H9 (cell line): ENCODE measurements at regions not wholly inside any gene's neighbourhood (a gene's known extent, or its start where the extent isn't known, plus 50 kb on each side); places are given as distances from the start of the nearest gene placed in this dataset.

Experiments used
- DNase-seq: peaks from one replicate; pipeline ENCODE4 v3.0.0-alpha.2; 2017
- H2AFZ ChIP-seq: one replicate; pipeline ENCODE4 v1.6.1; 2013; ENCODE audit warnings: mild to moderate bottlenecking, low read length, control low read depth, moderate library complexity
- H2AK5ac ChIP-seq: 2 replicates; pipeline ENCODE4 v1.6.1; 2013; ENCODE audit warnings: low read length, control low read depth, mixed read lengths; ENCODE audit not compliant: insufficient read length
- H2BK120ac ChIP-seq: one replicate; pipeline ENCODE4 v1.6.1; 2013; ENCODE audit warnings: low read depth, mild to moderate bottlenecking, low read length, control low read depth, inconsistent platforms; ENCODE audit not compliant: poor library complexity, severe bottlenecking
- H2BK12ac ChIP-seq: 2 replicates; pipeline ENCODE4 v1.6.1; 2013; ENCODE audit warnings: low read length, control low read depth, mixed read lengths, low read depth; ENCODE audit not compliant: insufficient read length
- H2BK15ac ChIP-seq: 2 replicates; pipeline ENCODE4 v1.6.1; 2013; ENCODE audit warnings: low read depth, low read length, control low read depth
- H2BK20ac ChIP-seq: one replicate; pipeline ENCODE4 v1.6.1; 2013; ENCODE audit warnings: low read depth, mild to moderate bottlenecking, low read length, control low read depth, inconsistent platforms; ENCODE audit not compliant: poor library complexity, severe bottlenecking
- H2BK5ac ChIP-seq: 2 replicates; pipeline ENCODE4 v1.6.1; 2013; ENCODE audit warnings: low read length, control low read depth, mixed read lengths; ENCODE audit not compliant: insufficient read length
- H3K14ac ChIP-seq: 2 replicates; pipeline ENCODE4 v1.6.1; 2013; ENCODE audit warnings: low read length, control low read depth; ENCODE audit not compliant: insufficient read depth
- H3K18ac ChIP-seq: 2 replicates; pipeline ENCODE4 v1.6.1; 2013; ENCODE audit warnings: low read depth, mild to moderate bottlenecking, mixed read lengths, low read length, control low read depth; ENCODE audit not compliant: insufficient read length
- H3K23ac ChIP-seq: 2 replicates; pipeline ENCODE4 v1.6.1; 2013; ENCODE audit warnings: low read length, control low read depth, mixed read lengths, low read depth; ENCODE audit not compliant: insufficient read length
- H3K23me2 ChIP-seq: 2 replicates; pipeline ENCODE4 v1.6.1; 2013; ENCODE audit warnings: low read depth, mild to moderate bottlenecking, mixed read lengths, low read length, control low read depth; ENCODE audit not compliant: insufficient read length, poor library complexity, severe bottlenecking
- H3K27ac ChIP-seq: 2 replicates; pipeline ENCODE4 v1.5.1; 2013; ENCODE audit warnings: low read length, control low read depth, mixed read lengths, low read depth; ENCODE audit not compliant: insufficient read length
- H3K27me3 ChIP-seq: 2 replicates; pipeline ENCODE4 v1.6.1; 2013; ENCODE audit warnings: low read length, control low read depth, inconsistent platforms; ENCODE audit not compliant: insufficient read depth
- H3K4ac ChIP-seq: 2 replicates; pipeline ENCODE4 v1.6.1; 2013; ENCODE audit warnings: low read depth, mild to moderate bottlenecking, control low read depth, inconsistent platforms, low read length, moderate library complexity
- H3K4me1 ChIP-seq: 2 replicates; pipeline ENCODE4 v1.6.1; 2013; ENCODE audit warnings: low read length, control low read depth, inconsistent platforms; ENCODE audit not compliant: insufficient read depth
- H3K4me2 ChIP-seq: 2 replicates; pipeline ENCODE4 v1.6.1; 2013; ENCODE audit warnings: low read length, control low read depth, mixed read lengths; ENCODE audit not compliant: insufficient read length, insufficient read depth
- H3K56ac ChIP-seq: 2 replicates; pipeline ENCODE4 v1.6.1; 2013; ENCODE audit warnings: low read depth, mild to moderate bottlenecking, mixed read lengths, low read length, control low read depth; ENCODE audit not compliant: insufficient read length
- H3K79me1 ChIP-seq: 2 replicates; pipeline ENCODE4 v1.6.1; 2013; ENCODE audit warnings: low read depth, mild to moderate bottlenecking, moderate library complexity, low read length, control low read depth, inconsistent platforms; ENCODE audit not compliant: insufficient read depth, poor library complexity, severe bottlenecking
- H3K79me2 ChIP-seq: 2 replicates; pipeline ENCODE4 v1.6.1; 2013; ENCODE audit warnings: low read length, control low read depth, inconsistent platforms; ENCODE audit not compliant: insufficient read depth
- H3K9ac ChIP-seq: 2 replicates; pipeline ENCODE4 v1.6.1; 2013; ENCODE audit warnings: low read length, control low read depth, mixed read lengths; ENCODE audit not compliant: insufficient read length; ENCODE audit errors: extremely low read depth
- H3K9me3 ChIP-seq: one replicate; pipeline ENCODE4 v1.6.1; 2013; ENCODE audit warnings: low read depth, low read length, inconsistent platforms; ENCODE audit not compliant: control insufficient read depth
- H3T11ph ChIP-seq: one replicate; pipeline ENCODE4 v1.6.1; 2013; ENCODE audit warnings: mild to moderate bottlenecking, low read length, control low read depth, inconsistent platforms
- H4K20me1 ChIP-seq: one replicate; pipeline ENCODE4 v1.6.1; 2013; ENCODE audit not compliant: control insufficient read depth, insufficient read length, insufficient read depth
- H4K5ac ChIP-seq: 2 replicates; pipeline ENCODE4 v1.6.1; 2013; ENCODE audit warnings: low read depth, mild to moderate bottlenecking, mixed read lengths, low read length, control low read depth; ENCODE audit not compliant: insufficient read length
- H4K8ac ChIP-seq: replicated peaks from 2 replicates; pipeline ENCODE4 v1.6.1; 2013; ENCODE audit warnings: low read length, control low read depth, mixed read lengths, low read depth; ENCODE audit not compliant: insufficient read length
- H4K91ac ChIP-seq: 2 replicates; pipeline ENCODE4 v1.6.1; 2013; ENCODE audit warnings: low read depth, mild to moderate bottlenecking, moderate library complexity, mixed read lengths, low read length, control low read depth; ENCODE audit not compliant: insufficient read length
- H3K27ac Mint-ChIP-seq, 3 experiments: 2 replicates in 2 of 3; 3 replicates in 1 of 3; pipeline ENCODE4 v1.8.0; 2020 to 2021; ENCODE audit warnings: mixed read lengths in 3 of 3, mild to moderate bottlenecking in 1 of 3, moderate library complexity in 1 of 3
- H3K27me3 Mint-ChIP-seq: 2 replicates; pipeline ENCODE4 v1.8.0; 2021; ENCODE audit warnings: low read depth, mild to moderate bottlenecking, moderate library complexity, mixed read lengths
- H3K36me3 Mint-ChIP-seq, 3 experiments: 2 replicates in 2 of 3; 3 replicates in 1 of 3; pipeline ENCODE4 v1.8.0; 2020 to 2021; ENCODE audit warnings: low read depth in 3 of 3, mixed read lengths in 3 of 3; ENCODE audit not compliant: insufficient read depth in 1 of 3
- H3K4me1 Mint-ChIP-seq, 2 experiments: 2 replicates each; pipeline ENCODE4 v1.8.0; 2020; ENCODE audit warnings: mixed read lengths in 2 of 2
- H3K4me3 Mint-ChIP-seq, 2 experiments: 2 replicates in 1 of 2; 3 replicates in 1 of 2; pipeline ENCODE4 v1.8.0; 2020 to 2021; ENCODE audit warnings: mild to moderate bottlenecking in 2 of 2, mixed read lengths in 2 of 2, moderate library complexity in 1 of 2
- H3K9me3 Mint-ChIP-seq, 2 experiments: 2 replicates in 1 of 2; 3 replicates in 1 of 2; pipeline ENCODE4 v1.8.0; 2020; ENCODE audit warnings: mild to moderate bottlenecking in 2 of 2, mixed read lengths in 2 of 2, moderate library complexity in 1 of 2
- CTCF ChIP-seq: fragments of 200-600 bp; sonication (generic); conservative IDR thresholded peaks from 3 replicates; pipeline ENCODE4 v1.8.0; 2021; ENCODE audit warnings: antibody characterized with exemption, mild to moderate bottlenecking
- WGBS: extraction: QIAGEN DNeasy Blood & Tissue Kit; methylation state at CpG from one replicate; pipeline ENCODE4 v1.1.7; 2013; ENCODE audit warnings: missing lambda C conversion rate, low lambda C conversion rate, mixed read lengths; ENCODE audit not compliant: insufficient read length; ENCODE audit errors: extremely low coverage; 5-methylcytosine and 5-hydroxymethylcytosine counted together

- Histone ChIP-seq H3K4me1 (peaks cover 4% of the 10 kb centered on the region), H3T11ph (no peak overlapping the region), H4K8ac (no peak overlapping the region), H3K4ac (no peak overlapping the region), H3K18ac (no peak overlapping the region), H3K79me1 (no peaks in the 10 kb centered on the region), H3K23me2 (no peaks in the 10 kb centered on the region), H3K23ac (no peak overlapping the region), H3K14ac (no peak overlapping the region), H3K27ac (no peak overlapping the region), H3K79me2 (no peaks in the 10 kb centered on the region), H2BK120ac (no peak overlapping the region), H3K27me3 (no peaks in the 10 kb centered on the region), H4K91ac (no peak overlapping the region), H2AK5ac (no peak overlapping the region), H3K9ac (no peak overlapping the region), H2BK5ac (no peak overlapping the region), H2BK20ac (no peak overlapping the region), H4K5ac (no peak overlapping the region), H4K20me1 (no peaks in the 10 kb centered on the region), H2BK15ac (no peak overlapping the region), H3K9me3 (no peaks in the 10 kb centered on the region), H2BK12ac (no peak overlapping the region), H3K4me2 (no peak overlapping the region), H3K56ac (no peak overlapping the region), H2AFZ (no peak overlapping the region)
- H3K36me3 Mint-ChIP-seq = peaks cover 0 to 9% (median 1%) of the 10 kb centered on the region in 3 experiments; a peak in 4 of 7 replicates
- no peaks in the 10 kb centered on the region; the same call in 1 of the 2 replicates for H3K27me3 Mint-ChIP-seq
- H3K4me1 Mint-ChIP-seq = peaks cover 11 to 17% of the 10 kb centered on the region in 2 experiments
- no CpG with 5 or more reads among the region's 6 CpGs for WGBS
- no peak for DNase-seq
- TF ChIP-seq CTCF = no peak
- H3K27ac Mint-ChIP-seq = no peak overlapping the region
- no peak overlapping the region for H3K4me3 Mint-ChIP-seq
- H3K9me3 Mint-ChIP-seq = peaks cover 6 to 8% of the 10 kb centered on the region in 2 experiments; a peak in 1 of 5 replicates
Measured at GRCh38 chr5:167745868-167746267, 545.6 kb upstream of the WWC1 start.
